Right kidney (tissue), 1 donor: ENCODE measurements at regions not wholly inside any gene's neighbourhood (a gene's known extent, or its start where the extent isn't known, plus 50 kb on each side); places are given as distances from the start of the nearest gene placed in this dataset.
"Not testable (repeated sequence)": the region's sequence is repeated elsewhere in the genome, so short reads cannot be mapped to it uniquely, and the experiment has no call there.

Source experiments
- DNase-seq: peaks from one replicate; pipeline ENCODE4 v3.0.0-alpha.2; 2016

GRCh38 chr15:22519213-22519612 is 60.5 kb downstream of the GOLGA6L22 start:
- not testable (repeated sequence) for DNase-seq

DNA sequence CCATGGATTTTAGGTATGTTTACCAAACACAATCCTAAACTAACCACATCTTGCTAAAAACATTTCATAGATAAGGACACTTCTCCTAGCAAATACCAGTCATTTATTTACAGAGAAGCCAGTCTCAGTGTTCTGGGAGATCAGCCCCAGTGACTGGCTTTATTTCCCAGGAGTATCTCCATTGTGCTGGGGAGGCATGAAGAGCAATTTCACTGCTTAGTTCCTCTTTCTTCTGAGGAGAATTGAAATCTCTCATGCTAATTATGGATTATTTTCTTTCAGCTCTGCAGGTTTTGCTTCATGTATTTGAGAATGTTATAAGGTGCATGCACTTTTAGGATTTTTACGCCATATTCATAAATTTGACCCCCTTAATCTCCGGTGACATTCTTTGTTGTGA is 67.8 kb downstream of the GOLGA6L22 start:
- not testable (repeated sequence) for DNase-seq

GRCh38 chr15:22527016-22527415 is 68.3 kb downstream of the GOLGA6L22 start:
- DNase-seq = not testable (repeated sequence)

- DNase-seq = not testable (repeated sequence)
These were observed 70.5 kb downstream of the GOLGA6L22 start for GRCh38 chr15:22529200-22529599.

DNA sequence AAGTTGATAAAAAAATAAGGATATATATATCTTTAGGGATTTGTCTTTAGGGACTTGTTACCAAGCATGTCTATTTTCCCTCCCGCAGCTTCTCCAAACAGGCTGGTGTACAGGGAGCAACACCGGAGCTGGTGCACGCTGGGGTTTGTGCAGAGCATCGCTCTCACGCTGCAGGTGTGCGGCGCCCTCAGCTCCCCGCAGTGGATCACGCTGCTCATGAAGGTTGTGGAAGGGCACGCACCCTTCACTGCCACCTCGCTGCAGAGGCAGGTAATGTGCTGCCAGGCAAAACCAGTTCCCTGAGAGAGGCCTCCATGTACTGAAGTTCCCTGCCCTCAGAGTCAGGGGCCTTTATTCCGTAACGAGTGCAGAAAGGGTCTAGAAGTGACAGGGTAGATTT is 101.0 kb downstream of the GOLGA6L22 start:
- DNase-seq = not testable (repeated sequence)

- DNase-seq = not testable (repeated sequence)
These were observed 103.0 kb downstream of the GOLGA6L22 start for GRCh38 chr15:22561716-22562115.

DNA sequence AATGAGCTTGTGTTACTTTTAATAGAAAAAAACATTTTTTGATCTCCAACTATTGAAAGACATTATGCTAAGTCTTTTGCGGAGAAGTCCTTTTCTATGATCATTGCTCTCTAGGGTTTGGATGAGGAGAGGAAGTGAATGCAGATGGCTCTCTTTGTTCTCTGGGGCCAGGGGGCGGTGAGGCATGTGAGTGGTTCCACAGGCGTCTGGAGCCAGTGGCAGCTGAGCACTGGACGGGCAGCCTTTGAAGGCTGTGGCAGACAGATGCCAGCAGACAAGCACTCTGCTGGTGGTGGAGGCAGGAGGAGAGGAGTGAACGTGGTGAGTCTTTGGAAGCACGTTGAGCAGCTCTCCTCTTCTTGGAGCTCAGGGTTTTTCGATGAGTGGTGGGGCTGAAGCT is 107.8 kb downstream of the GOLGA6L22 start:
- not testable (repeated sequence) for DNase-seq

GRCh38 chr15:22569486-22569885 is 110.8 kb downstream of the GOLGA6L22 start:
- not testable (repeated sequence) for DNase-seq

- DNase-seq = not testable (repeated sequence)
These were observed 113.5 kb downstream of the GOLGA6L22 start for GRCh38 chr15:22572152-22572735.

- not testable (repeated sequence) for DNase-seq
These were observed 114.1 kb downstream of the GOLGA6L22 start for GRCh38 chr15:22572792-22573191.

DNA sequence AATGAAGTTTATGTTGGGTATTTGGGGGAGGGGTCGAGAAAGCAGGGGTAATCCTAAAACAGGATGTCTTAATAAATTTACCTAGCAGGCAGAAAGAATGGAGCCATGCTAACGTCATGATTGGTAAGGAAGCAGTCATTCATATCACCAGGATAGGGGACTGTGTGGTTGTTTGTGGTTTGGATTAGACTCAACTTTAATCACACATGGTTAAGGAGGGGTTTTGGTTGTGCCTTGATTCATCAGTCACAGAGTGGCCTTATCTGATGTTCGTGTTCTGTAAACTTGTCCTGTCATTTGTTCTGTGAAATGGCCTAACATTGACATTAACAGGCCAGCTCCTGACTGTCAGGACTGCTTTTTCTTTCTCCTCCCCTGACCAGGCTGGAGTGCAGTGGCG is 119.1 kb downstream of the GOLGA6L22 start:
- not testable (repeated sequence) for DNase-seq

DNA sequence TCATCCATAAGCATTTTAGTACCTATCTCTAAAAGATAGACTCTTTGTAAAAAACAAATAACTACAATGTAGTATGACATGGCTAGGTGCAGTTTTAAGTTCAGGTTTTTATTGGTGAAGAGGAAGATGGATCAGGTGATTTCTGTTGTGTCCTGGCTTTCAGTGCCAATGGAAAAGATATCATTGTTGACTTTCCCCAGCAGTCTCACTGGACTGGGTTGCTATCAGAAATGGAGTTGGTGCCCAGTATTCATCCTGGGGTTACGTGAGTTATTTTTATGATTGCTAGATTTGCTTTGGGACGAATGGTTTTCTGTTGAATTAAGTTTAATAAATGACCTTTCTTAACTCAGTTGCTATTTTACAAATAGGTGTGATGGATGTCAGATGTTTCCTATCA is 120.5 kb downstream of the GOLGA6L22 start:
- not testable (repeated sequence) for DNase-seq

DNA sequence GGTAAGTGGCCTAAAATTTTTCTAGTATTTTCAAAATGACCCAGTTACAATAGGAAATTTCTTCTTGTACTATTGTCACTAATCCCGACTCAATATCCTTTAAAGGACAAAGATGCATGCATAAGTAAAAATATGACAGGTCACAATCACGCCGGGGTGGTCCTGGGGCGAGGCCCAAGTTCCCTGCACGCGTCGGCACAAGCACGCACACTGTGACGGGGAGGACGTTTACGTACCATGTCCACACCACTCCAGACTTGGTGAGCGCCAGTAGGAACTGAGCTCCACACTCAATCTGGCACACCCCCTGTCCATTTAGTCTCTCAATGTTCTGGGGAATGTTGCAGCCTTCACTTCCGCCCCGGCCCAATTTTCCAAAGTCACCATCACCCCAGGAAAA is 128.7 kb downstream of the GOLGA6L22 start:
- DNase-seq = not testable (repeated sequence)

- DNase-seq = not testable (repeated sequence)
These were observed 139.8 kb downstream of the GOLGA6L22 start for GRCh38 chr15:22598552-22598951.

GRCh38 chr15:22599526-22600320 is 141.0 kb downstream of the GOLGA6L22 start:
- not testable (repeated sequence) for DNase-seq

DNA sequence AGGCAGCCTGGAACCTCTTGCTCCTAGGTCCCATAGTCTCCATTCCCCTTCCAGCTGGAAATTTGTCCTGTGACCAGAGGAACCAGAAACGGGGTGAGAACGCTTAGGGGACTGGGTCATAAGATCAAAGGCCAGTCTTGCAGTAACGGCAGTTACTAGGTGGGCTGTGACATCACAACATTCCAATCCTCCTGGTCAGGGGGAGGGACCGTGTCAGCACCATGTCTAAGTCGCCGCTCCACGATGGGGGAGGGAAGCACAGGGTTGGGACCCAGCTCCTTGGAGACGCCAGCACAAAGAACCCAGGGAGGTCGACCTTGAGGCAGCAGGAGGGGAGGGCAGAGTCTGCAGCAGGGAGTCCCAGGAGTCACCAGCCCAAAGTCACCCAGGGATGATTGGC is 158.3 kb downstream of the GOLGA6L22 start:
- not testable (repeated sequence) for DNase-seq

- DNase-seq = not testable (repeated sequence)
These were observed 154.7 kb upstream of the NIPA1 start for GRCh38 chr15:22631789-22632188.

DNA sequence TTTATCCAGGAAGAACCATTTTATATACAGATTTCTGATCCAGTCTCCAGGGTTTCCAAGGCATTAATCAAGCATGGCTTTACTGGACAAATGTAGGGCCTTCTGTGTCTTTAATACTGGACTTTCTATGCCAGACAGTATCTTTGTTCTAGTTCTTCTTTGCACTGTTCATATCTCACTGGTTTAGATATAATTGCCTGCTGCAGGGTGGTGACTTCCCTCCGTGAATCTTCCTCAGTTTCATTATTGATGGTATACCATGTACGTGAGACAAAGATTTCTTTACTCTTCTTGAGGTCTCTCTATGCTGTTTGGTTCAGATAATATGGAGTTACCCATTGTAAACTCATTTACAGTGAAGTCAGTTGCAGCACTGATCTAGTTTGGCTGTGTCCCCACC is 146.5 kb upstream of the NIPA1 start:
- not testable (repeated sequence) for DNase-seq

GRCh38 chr15:22649458-22649857 is 137.0 kb upstream of the NIPA1 start:
- DNase-seq = not testable (repeated sequence)

DNA sequence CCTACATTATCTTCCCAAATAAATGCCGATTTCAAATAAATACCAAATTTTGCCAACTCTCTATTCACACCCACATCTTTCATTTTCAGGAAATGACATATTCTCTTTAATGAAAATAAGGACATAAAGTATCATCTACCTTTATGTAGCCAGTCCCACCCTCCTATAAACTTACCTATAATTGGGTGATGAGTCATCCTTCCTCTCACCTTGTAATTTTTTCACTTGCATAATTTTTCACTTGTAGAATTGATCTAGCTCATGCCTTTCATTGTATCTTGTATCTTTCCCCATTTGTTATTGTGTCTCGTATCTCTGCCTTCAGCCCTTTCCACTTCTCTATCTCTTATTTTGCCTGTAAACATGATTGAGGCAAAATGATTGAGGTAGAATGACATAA is 135.3 kb upstream of the NIPA1 start:
- DNase-seq = not testable (repeated sequence)

GRCh38 chr15:22664294-22665058 is 122.0 kb upstream of the NIPA1 start:
- DNase-seq = peak; percentile 76

DNA sequence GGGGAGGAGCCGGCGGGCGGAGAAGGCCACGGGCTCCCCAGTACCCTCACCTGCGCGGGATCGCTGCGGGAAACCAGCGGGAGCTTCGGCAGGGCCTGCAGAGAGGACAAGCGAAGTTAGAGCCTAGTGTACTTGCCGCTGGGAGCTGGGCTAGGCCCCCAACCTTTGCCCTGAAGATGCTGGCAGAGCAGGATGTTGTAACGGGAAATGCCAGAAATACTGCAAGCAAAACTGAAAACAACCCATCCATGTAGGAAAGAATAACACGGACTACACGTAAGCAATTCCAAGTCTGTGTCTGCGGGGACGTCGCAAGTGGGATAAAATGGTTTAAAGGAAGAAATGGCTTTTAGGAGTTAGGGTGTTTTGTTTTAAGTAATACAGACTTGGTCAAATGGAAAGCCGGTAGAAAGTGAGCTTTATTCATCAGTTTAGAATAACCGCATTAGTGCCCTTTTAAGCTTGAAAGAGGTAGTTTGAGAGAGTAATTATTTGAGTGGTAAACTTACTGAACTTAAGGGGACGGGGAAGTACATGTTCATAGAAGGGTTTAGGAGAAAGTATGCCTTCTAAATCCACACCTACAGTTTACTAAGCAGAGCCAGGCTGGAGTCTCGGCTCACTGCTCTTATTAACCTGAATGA is 121.3 kb upstream of the NIPA1 start:
- peak; percentile 63 for DNase-seq
